Erythroblast (primary cell): ENCODE measurements at regions not wholly inside any gene's neighbourhood (a gene's known extent, or its start where the extent isn't known, plus 50 kb on each side); places are given as distances from the start of the nearest gene placed in this dataset.

Experiments
- GATA1 ChIP-seq: IDR thresholded peaks from 2 replicates; pipeline ENCODE4 v1.6.1; 2011; ENCODE audit warnings: low read depth, mild to moderate bottlenecking, control low read depth, low read length, moderate library complexity
- POLR2A ChIP-seq: IDR thresholded peaks from 2 replicates; pipeline ENCODE4 v1.6.1; 2011; ENCODE audit warnings: mild to moderate bottlenecking, low read length

DNA sequence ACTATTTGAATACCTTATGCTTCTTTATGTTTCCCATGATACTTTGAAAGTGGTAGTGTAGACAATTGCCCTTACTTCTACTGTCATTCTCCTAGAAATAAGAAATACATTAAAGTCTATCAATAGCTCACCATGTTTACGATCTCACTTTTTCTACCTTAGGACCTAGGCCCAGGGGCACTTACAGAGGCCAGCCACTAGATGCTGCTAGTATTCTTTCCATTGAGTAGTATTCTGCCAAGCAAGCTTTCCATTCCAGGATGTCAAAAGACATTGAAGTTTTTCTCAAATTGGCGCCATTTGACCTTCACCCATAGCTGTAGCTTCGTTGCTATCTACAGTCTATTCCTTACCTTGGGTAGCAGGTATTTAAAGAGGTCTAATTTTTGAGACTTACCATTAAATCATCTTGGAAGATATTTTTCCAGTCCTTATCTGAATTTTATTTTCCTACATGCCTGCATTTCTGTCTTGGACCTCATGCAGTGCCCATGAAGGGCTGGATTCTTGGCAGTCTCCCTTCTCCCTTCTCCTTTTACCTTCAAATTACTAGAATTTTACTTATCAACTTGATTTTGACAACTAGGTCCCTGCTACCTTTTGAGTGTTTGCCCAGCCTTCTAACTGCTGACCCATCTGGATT is 246.0 kb upstream of the NUDT12 start:
- TF ChIP-seq POLR2A (no peak), GATA1 (no peak)
